Calu3 (cell line): ENCODE measurements at regions not wholly inside any gene's neighbourhood (a gene's known extent, or its start where the extent isn't known, plus 50 kb on each side); places are given as distances from the start of the nearest gene placed in this dataset.

ENCODE experiments used
- BruUV-seq: library from RNA; stranded (reverse); fragments of 400-500 nt; replicated peaks from 2 replicates; lab custom pipeline; 2021; lab: Mats Ljungman, UMichigan
- CTCF ChIA-PET: fragments of 300-600 bp; sonication (Branson Sonifier 250); formaldehyde crosslinking; loops from one replicate; lab custom pipeline; 2022; ENCODE audit warnings: antibody characterized with exemption; lab: Charles Lee
- DNase-seq: peaks from one replicate; pipeline ENCODE4 v3.0.0; 2022
- H3K27ac Mint-ChIP-seq: one replicate; pipeline ENCODE4 v1.8.0; 2022; ENCODE audit warnings: mixed read lengths; ENCODE audit not compliant: unreplicated experiment
- H3K27me3 Mint-ChIP-seq: one replicate; pipeline ENCODE4 v1.8.0; 2022; ENCODE audit warnings: mixed read lengths; ENCODE audit not compliant: unreplicated experiment
- H3K36me3 Mint-ChIP-seq: one replicate; pipeline ENCODE4 v1.8.0; 2022; ENCODE audit warnings: mild to moderate bottlenecking, moderate library complexity, mixed read lengths; ENCODE audit not compliant: insufficient read depth, unreplicated experiment
- H3K4me1 Mint-ChIP-seq: one replicate; pipeline ENCODE4 v1.8.0; 2022; ENCODE audit warnings: mild to moderate bottlenecking, low read depth, mixed read lengths; ENCODE audit not compliant: unreplicated experiment
- H3K4me3 Mint-ChIP-seq: one replicate; pipeline ENCODE4 v1.8.0; 2022; ENCODE audit warnings: mild to moderate bottlenecking, low read depth, moderate library complexity, mixed read lengths; ENCODE audit not compliant: unreplicated experiment
- H3K9me3 Mint-ChIP-seq: one replicate; pipeline ENCODE4 v1.8.0; 2022; ENCODE audit warnings: low read depth, mixed read lengths; ENCODE audit not compliant: unreplicated experiment
- intact Hi-C: fragments of 100-400 bp; cut with micrococcal nuclease; formaldehyde crosslinking; loops from one replicate; pipeline ENCODE4 v1.10.0; 2022; ENCODE audit not compliant: unreplicated experiment
- TF ChIP-seq, protein P1 (sequence below): fragments of 200-600 bp; IDR thresholded peaks from one replicate; pipeline ENCODE4 v1.8.0; 2022; ENCODE audit warnings: antibody characterized with exemption; ENCODE audit not compliant: unreplicated experiment

DNA sequence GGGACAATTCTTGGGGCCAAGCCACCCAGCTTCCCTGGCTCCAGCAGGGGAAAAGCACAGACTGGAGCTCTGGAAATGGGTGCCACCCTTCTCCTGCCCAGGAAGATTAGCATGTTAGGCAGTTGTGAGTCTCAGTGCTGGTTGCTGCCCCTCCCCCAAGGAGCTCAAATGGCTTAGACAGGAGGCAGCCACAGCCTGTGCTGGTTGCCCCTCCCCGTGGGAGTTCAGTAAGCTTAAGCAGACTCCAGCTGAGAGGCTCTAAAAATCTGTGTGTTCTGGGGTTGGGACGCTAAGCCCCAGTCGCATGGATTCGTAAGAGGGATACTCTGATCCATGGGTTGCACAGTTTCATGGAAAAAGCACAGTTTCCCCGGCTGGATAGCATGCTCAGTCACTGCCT is 92.7 kb upstream of the NDST3 start:
- Mint-ChIP-seq H3K4me1 (no peaks in the 10 kb centered on the region), H3K27ac (no peak overlapping the region), H3K36me3 (no peaks in the 10 kb centered on the region), H3K9me3 (no peaks in the 10 kb centered on the region), H3K4me3 (no peak overlapping the region), H3K27me3 (no peaks in the 10 kb centered on the region)
- no peak for DNase-seq
- CTCF ChIA-PET: no interaction called here
- TF ChIP-seq, protein P1, sequence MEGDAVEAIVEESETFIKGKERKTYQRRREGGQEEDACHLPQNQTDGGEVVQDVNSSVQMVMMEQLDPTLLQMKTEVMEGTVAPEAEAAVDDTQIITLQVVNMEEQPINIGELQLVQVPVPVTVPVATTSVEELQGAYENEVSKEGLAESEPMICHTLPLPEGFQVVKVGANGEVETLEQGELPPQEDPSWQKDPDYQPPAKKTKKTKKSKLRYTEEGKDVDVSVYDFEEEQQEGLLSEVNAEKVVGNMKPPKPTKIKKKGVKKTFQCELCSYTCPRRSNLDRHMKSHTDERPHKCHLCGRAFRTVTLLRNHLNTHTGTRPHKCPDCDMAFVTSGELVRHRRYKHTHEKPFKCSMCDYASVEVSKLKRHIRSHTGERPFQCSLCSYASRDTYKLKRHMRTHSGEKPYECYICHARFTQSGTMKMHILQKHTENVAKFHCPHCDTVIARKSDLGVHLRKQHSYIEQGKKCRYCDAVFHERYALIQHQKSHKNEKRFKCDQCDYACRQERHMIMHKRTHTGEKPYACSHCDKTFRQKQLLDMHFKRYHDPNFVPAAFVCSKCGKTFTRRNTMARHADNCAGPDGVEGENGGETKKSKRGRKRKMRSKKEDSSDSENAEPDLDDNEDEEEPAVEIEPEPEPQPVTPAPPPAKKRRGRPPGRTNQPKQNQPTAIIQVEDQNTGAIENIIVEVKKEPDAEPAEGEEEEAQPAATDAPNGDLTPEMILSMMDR: no peak
- no TSS peak for BruUV-seq
- intact Hi-C loops: no loop called here

DNA sequence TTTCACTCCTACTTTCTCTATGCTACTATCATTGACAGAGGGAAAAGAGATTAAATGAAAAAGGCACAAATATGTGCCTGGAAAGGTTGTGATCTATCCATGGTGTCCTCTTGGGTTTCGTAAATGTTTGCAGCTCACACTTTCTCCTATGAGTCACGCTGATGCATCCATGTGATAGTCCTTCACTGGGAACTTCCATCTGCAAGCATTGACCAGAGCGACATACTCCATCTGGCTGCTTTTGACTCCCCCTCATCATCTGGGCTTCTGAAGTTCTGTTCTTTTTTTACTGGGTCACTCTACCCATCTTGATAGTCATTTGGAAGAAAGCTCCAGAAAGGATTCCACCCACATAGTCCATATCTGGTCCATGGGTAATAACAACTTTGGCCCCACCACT is 84.7 kb upstream of the NDST3 start:
- no peak overlapping the region for H3K27ac Mint-ChIP-seq
- DNase-seq: no peak
- BruUV-seq: no TSS peak
- H3K27me3 Mint-ChIP-seq: no peaks in the 10 kb centered on the region
- no peaks in the 10 kb centered on the region for H3K36me3 Mint-ChIP-seq
- no peak overlapping the region for H3K4me3 Mint-ChIP-seq
- H3K4me1 Mint-ChIP-seq: no peaks in the 10 kb centered on the region
- intact Hi-C loops: no loop called here
- CTCF ChIA-PET: no interaction called here
- TF ChIP-seq, protein P1: no peak
- H3K9me3 Mint-ChIP-seq: no peaks in the 10 kb centered on the region

DNA sequence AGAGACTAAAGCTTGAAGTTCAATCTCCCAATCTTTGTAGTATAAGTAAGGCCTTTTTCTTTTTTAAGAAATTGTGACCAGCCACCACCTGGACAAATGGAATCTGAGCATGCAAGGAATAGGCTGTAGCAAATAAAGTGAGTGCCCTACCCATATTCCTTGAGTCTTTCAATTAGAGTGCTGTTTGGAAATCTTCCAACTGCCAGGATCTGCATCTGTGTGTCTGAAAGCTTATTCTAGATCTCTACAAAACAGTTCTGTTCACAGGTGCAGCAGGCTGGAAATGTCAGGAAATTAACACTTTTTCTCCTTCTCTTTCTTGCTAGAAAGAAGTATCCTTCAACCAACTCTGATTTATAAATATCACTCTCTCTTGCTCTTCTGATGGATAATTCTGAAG is 76.7 kb upstream of the NDST3 start:
- no peaks in the 10 kb centered on the region for H3K4me1 Mint-ChIP-seq
- CTCF ChIA-PET: no interaction called here
- no peaks in the 10 kb centered on the region for H3K27me3 Mint-ChIP-seq
- no peak overlapping the region for H3K4me3 Mint-ChIP-seq
- no peak overlapping the region for H3K27ac Mint-ChIP-seq
- TF ChIP-seq, protein P1: no peak
- H3K9me3 Mint-ChIP-seq: no peaks in the 10 kb centered on the region
- no peaks in the 10 kb centered on the region for H3K36me3 Mint-ChIP-seq
- BruUV-seq: no TSS peak
- intact Hi-C loops: no loop called here
- DNase-seq: no peak

DNA sequence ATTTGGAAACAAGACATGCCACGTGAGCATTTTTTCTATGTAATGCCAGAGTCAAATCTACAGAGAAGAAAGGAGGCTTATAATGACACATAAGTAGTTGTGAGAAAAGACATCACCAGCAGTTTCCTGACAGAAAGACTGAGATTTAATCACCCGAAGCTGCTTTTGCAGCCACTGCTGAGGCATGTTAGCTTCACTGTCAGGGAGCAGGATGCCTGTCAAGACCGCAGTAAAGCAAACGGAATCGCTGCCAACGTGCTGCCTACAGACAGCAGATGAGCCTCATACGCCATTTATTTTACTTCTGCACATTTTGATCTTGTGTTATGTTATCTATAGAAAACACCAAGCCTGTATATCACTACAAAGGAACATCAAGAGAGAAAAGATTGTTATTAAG is 68.7 kb upstream of the NDST3 start:
- H3K9me3 Mint-ChIP-seq: no peaks in the 10 kb centered on the region
- no peaks in the 10 kb centered on the region for H3K36me3 Mint-ChIP-seq
- TF ChIP-seq, protein P1: no peak
- DNase-seq: no peak
- no peak overlapping the region for H3K27ac Mint-ChIP-seq
- CTCF ChIA-PET: no interaction called here
- no TSS peak for BruUV-seq
- no peaks in the 10 kb centered on the region for H3K4me1 Mint-ChIP-seq
- H3K27me3 Mint-ChIP-seq: no peaks in the 10 kb centered on the region
- no peak overlapping the region for H3K4me3 Mint-ChIP-seq
- intact Hi-C loops: no loop called here
